Body of pancreas (tissue), 4 donors: ENCODE measurements at regions not wholly inside any gene's neighbourhood (a gene's known extent, or its start where the extent isn't known, plus 50 kb on each side); places are given as distances from the start of the nearest gene placed in this dataset.
"Not testable (repeated sequence)": the region's sequence is repeated elsewhere in the genome, so short reads cannot be mapped to it uniquely, and the experiment has no call there.

Source experiments
- CTCF ChIP-seq, 7 experiments: fragments of 450-650 bp in 4 of 7; fragments of 200-600 bp in 3 of 7; sonication (generic) in 3 of 7; IDR thresholded peaks; one replicate each; pipeline ENCODE4 v1.5.1; 2016 to 2019; ENCODE audit warnings: antibody characterized with exemption in 7 of 7
- POLR2A ChIP-seq, 3 donors: fragments of 450-650 bp; IDR thresholded peaks; one replicate each; pipeline ENCODE4 v1.6.1; 2016; ENCODE audit warnings: antibody characterized with exemption in 3 of 3, mild to moderate bottlenecking in 2 of 3

DNA sequence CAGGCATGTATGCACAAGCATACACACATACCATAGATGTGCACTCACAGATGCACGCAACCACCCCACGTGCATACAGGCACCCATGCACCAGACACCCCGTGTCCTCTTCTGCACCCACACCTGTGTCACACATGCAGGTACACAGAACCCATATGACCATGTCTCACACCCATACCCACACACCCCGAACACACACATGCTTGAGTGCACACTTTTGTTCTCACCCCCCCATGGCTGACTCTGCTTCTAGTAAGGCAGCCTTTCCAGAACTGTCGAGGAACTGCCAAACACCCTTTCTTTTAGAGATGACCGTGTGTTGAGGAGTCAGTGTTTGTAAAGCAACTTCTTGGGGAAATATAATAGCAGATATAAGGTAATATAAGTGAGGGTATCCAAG is 301.2 kb downstream of the BCL2L11 start:
- not testable (repeated sequence) for TF ChIP-seq POLR2A, CTCF (IDR thresholded peaks at IDR 0.05)
